ENCODE measurements at regions not wholly inside any gene's neighbourhood (a gene's known extent, or its start where the extent isn't known, plus 50 kb on each side); places are given as distances from the start of the nearest gene placed in this dataset.
"Not testable (repeated sequence)": the region's sequence is repeated elsewhere in the genome, so short reads cannot be mapped to it uniquely, and the experiment has no call there.

GRCh38 chr12:89064151-89064550, 288.1 kb downstream of the DUSP6 start:
- Histone ChIP-seq H3K4me1 (no peaks in the 10 kb centered on the region), H3K4me3 (ENCODE audit: low read depth, low read length) (no peak overlapping the region), H3K9me3 (no peaks in the 10 kb centered on the region), H3K36me3 (no peaks in the 10 kb centered on the region), H3K27me3 (no peaks in the 10 kb centered on the region)
- no peak for DNase-seq
- no peak for TF ChIP-seq CTCF (IDR thresholded peaks at IDR 0.05; ENCODE audit: low read depth, low read length)

GRCh38 chr12:89062996-89063395, 289.3 kb downstream of the DUSP6 start:
- no peak for TF ChIP-seq CTCF (IDR thresholded peaks at IDR 0.05; ENCODE audit: low read depth, low read length)
- no peaks in the 10 kb centered on the region for H3K36me3 ChIP-seq
- no peak for DNase-seq
- peaks cover 3% of the 10 kb centered on the region; the same call in 1 of the 2 replicates for H3K4me1 ChIP-seq
- H3K4me3 ChIP-seq (ENCODE audit: low read depth, low read length), result no peak overlapping the region
- H3K9me3 ChIP-seq, result no peaks in the 10 kb centered on the region
- no peaks in the 10 kb centered on the region for H3K27me3 ChIP-seq

- Histone ChIP-seq H3K4me3 (ENCODE audit: low read depth, low read length) (no peak overlapping the region), H3K4me1 (peaks cover 11% of the 10 kb centered on the region; the same call in 1 of the 2 replicates), H3K9me3 (no peaks in the 10 kb centered on the region), H3K27me3 (no peaks in the 10 kb centered on the region), H3K36me3 (no peaks in the 10 kb centered on the region)
- no peak for TF ChIP-seq CTCF (IDR thresholded peaks at IDR 0.05; ENCODE audit: low read depth, low read length)
- DNase-seq, result no peak
Observed at GRCh38 chr12:89059721-89060541, 292.4 kb downstream of the DUSP6 start.

- no peak for DNase-seq
- Histone ChIP-seq H3K36me3 (no peaks in the 10 kb centered on the region), H3K9me3 (no peaks in the 10 kb centered on the region), H3K4me1 (peaks cover 11% of the 10 kb centered on the region; the same call in 1 of the 2 replicates), H3K27me3 (no peaks in the 10 kb centered on the region), H3K4me3 (ENCODE audit: low read depth, low read length) (no peak overlapping the region)
- no peak for TF ChIP-seq CTCF (IDR thresholded peaks at IDR 0.05; ENCODE audit: low read depth, low read length)
Observed at GRCh38 chr12:89059056-89059455, 293.2 kb downstream of the DUSP6 start.

GRCh38 chr12:89058402-89058801, 293.9 kb downstream of the DUSP6 start:
- no peak for DNase-seq
- Histone ChIP-seq H3K4me3 (ENCODE audit: low read depth, low read length) (no peak overlapping the region), H3K9me3 (no peaks in the 10 kb centered on the region), H3K4me1 (peaks cover 11% of the 10 kb centered on the region; the same call in 1 of the 2 replicates), H3K36me3 (no peaks in the 10 kb centered on the region), H3K27me3 (no peaks in the 10 kb centered on the region)
- no peak for TF ChIP-seq CTCF (IDR thresholded peaks at IDR 0.05; ENCODE audit: low read depth, low read length)

GRCh38 chr12:89053817-89054216, 298.5 kb downstream of the DUSP6 start:
- not testable (repeated sequence) for H3K4me3 ChIP-seq (ENCODE audit: low read depth, low read length); DNase-seq; H3K36me3 ChIP-seq; H3K9me3 ChIP-seq; H3K27me3 ChIP-seq
- peaks cover 16% of the 10 kb centered on the region for H3K4me1 ChIP-seq
